PC-9 (cell line): ENCODE measurements at regions not wholly inside any gene's neighbourhood (a gene's known extent, or its start where the extent isn't known, plus 50 kb on each side); places are given as distances from the start of the nearest gene placed in this dataset.

Experiments
- EZH2 ChIP-seq: fragments of 200-600 bp; sonication (generic); IDR thresholded peaks from 2 replicates; pipeline ENCODE4 v1.8.0; 2017; ENCODE audit warnings: antibody characterized with exemption, low read depth
- TF ChIP-seq, protein P1 (sequence below): fragments of 200-600 bp; sonication (generic); conservative IDR thresholded peaks from 2 replicates; pipeline ENCODE4 v1.6.1; 2017; ENCODE audit warnings: mixed run types, antibody characterized with exemption, mild to moderate bottlenecking, moderate library complexity

DNA sequence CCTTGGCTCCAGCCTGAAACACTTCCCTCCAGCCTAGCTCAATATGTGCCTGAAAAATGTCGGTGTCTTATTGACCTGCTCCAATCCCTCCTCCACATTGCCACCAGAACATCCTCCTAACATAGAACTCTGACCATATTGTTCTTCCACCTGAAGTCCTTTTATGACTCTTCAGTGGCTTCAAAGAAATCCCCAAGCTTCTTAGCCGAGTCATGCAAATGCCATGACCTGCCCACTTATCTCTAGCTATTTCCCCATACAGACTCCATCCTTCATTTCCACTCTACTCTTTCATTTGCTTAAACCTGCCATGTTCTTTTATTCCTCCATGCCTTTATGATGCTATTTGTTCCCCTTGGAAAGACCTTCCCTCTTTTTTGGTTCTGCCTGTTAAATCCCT lies 568.6 kb downstream of the ETNK1 start:
- TF ChIP-seq, protein P1, sequence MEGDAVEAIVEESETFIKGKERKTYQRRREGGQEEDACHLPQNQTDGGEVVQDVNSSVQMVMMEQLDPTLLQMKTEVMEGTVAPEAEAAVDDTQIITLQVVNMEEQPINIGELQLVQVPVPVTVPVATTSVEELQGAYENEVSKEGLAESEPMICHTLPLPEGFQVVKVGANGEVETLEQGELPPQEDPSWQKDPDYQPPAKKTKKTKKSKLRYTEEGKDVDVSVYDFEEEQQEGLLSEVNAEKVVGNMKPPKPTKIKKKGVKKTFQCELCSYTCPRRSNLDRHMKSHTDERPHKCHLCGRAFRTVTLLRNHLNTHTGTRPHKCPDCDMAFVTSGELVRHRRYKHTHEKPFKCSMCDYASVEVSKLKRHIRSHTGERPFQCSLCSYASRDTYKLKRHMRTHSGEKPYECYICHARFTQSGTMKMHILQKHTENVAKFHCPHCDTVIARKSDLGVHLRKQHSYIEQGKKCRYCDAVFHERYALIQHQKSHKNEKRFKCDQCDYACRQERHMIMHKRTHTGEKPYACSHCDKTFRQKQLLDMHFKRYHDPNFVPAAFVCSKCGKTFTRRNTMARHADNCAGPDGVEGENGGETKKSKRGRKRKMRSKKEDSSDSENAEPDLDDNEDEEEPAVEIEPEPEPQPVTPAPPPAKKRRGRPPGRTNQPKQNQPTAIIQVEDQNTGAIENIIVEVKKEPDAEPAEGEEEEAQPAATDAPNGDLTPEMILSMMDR = no peak
- no peak for TF ChIP-seq EZH2
